H1 (cell line): ENCODE measurements at regions not wholly inside any gene's neighbourhood (a gene's known extent, or its start where the extent isn't known, plus 50 kb on each side); places are given as distances from the start of the nearest gene placed in this dataset.

Source experiments
- CTCF ChIA-PET: fragments of 300-600 bp; sonication (Branson Sonifier 250); formaldehyde crosslinking; loops from one replicate; lab custom pipeline; 2021; ENCODE audit not compliant: partially characterized antibody; lab: Charles Lee
- POLR2A ChIA-PET: fragments of 300-600 bp; sonication (Branson Sonifier 250); formaldehyde crosslinking; loops from one replicate; lab custom pipeline; 2021; ENCODE audit warnings: inconsistent platforms; ENCODE audit not compliant: partially characterized antibody; lab: Charles Lee
- DNase-seq, 2 experiments: peaks; one replicate each; pipeline versions ENCODE4 v3.0.0 to v3.0.0-alpha.2; 2010 to 2022; ENCODE audit warnings: low spot score in 2 of 2, low read depth in 1 of 2, mixed read lengths in 1 of 2
- FAIRE-seq: peaks from 2 replicates; lab custom pipeline; 2011; peaks lifted over from hg19 to GRCh38; lab: Jason Lieb, UNC
- H2AFZ ChIP-seq: 2 replicates; pipeline ENCODE4 v1.8.1; 2012; ENCODE audit warnings: low read length, inconsistent platforms
- H2AK5ac ChIP-seq: 2 replicates; pipeline ENCODE4 v1.6.1; 2013; ENCODE audit warnings: low read depth, low read length
- H2BK120ac ChIP-seq: replicated peaks from 2 replicates; pipeline ENCODE3; 2013; ENCODE audit warnings: low read depth, low read length, inconsistent platforms
- H2BK12ac ChIP-seq: 2 replicates; pipeline ENCODE4 v1.6.1; 2013; ENCODE audit warnings: low read depth, low read length
- H2BK15ac ChIP-seq: 2 replicates; pipeline ENCODE4 v1.6.1; 2013; ENCODE audit warnings: low read length
- H2BK20ac ChIP-seq: 2 replicates; pipeline ENCODE4 v1.6.1; 2013; ENCODE audit warnings: low read length
- H2BK5ac ChIP-seq: 2 replicates; pipeline ENCODE4 v1.6.1; 2013; ENCODE audit warnings: low read depth, low read length
- H3K14ac ChIP-seq: 2 replicates; pipeline ENCODE4 v1.6.1; 2013; ENCODE audit warnings: inconsistent platforms; ENCODE audit not compliant: insufficient read length
- H3K18ac ChIP-seq: 2 replicates; pipeline ENCODE4 v1.6.1; 2013; ENCODE audit warnings: low read length; ENCODE audit errors: extremely low read depth
- H3K23ac ChIP-seq: 2 replicates; pipeline ENCODE4 v1.6.1; 2013; ENCODE audit warnings: inconsistent platforms; ENCODE audit not compliant: insufficient read length
- H3K23me2 ChIP-seq: 2 replicates; pipeline ENCODE4 v1.6.1; 2013; ENCODE audit warnings: low read depth, low read length
- H3K27ac ChIP-seq: 2 replicates; pipeline ENCODE4 v1.6.1; 2011; ENCODE audit warnings: low read depth, low read length, inconsistent platforms
- H3K27me3 ChIP-seq, 4 experiments: replicated peaks in 1 of 4; 1 replicate in 1 of 4; 2 replicates in 3 of 4; pipeline versions ENCODE4 v1.6.1 to v1.8.1; 2011 to 2013; ENCODE audit warnings: low read length in 3 of 4, mild to moderate bottlenecking in 3 of 4, inconsistent platforms in 2 of 4, mixed read lengths in 2 of 4, moderate library complexity in 1 of 4; ENCODE audit not compliant: control insufficient read depth in 3 of 4, insufficient read depth in 3 of 4; ENCODE audit errors: extremely low read depth in 1 of 4
- H3K36me3 ChIP-seq, 4 experiments: 2 replicates each; pipeline versions ENCODE4 v1.6.1 to v1.8.1; 2011 to 2013; ENCODE audit warnings: mild to moderate bottlenecking in 4 of 4, low read length in 3 of 4, moderate library complexity in 2 of 4, control low read depth in 1 of 4, inconsistent platforms in 1 of 4; ENCODE audit not compliant: insufficient read depth in 4 of 4, control insufficient read depth in 2 of 4
- H3K4ac ChIP-seq: replicated peaks from 2 replicates; pipeline ENCODE3; 2013; ENCODE audit warnings: low read length, low read depth, mixed read lengths, inconsistent platforms; ENCODE audit not compliant: insufficient read length
- H3K4me1 ChIP-seq, 4 experiments: replicated peaks in 1 of 4; 1 replicate in 1 of 4; 2 replicates in 3 of 4; pipeline versions ENCODE4 v1.6.1 to v1.8.1; 2011 to 2013; ENCODE audit warnings: low read length in 3 of 4, inconsistent platforms in 2 of 4, mixed read lengths in 1 of 4; ENCODE audit not compliant: insufficient read depth in 4 of 4, control insufficient read depth in 3 of 4
- H3K4me2 ChIP-seq, 2 experiments: 2 replicates each; pipeline versions ENCODE4 v1.6.1 to v1.8.1; 2011 to 2013; ENCODE audit warnings: low read depth in 2 of 2, low read length in 2 of 2, control low read depth in 1 of 2, inconsistent platforms in 1 of 2, mild to moderate bottlenecking in 1 of 2; ENCODE audit not compliant: insufficient read depth in 1 of 2
- H3K4me3 ChIP-seq, 4 experiments: fragments of 200-600, 300-600 bp in 1 of 4; sonication (generic), shearing (Covaris generic), sonication (Bioruptor Twin) in 1 of 4; 2 replicates each; pipeline versions ENCODE4 v1.5.1 to v1.8.1; 2011 to 2016; ENCODE audit warnings: low read length in 4 of 4, low read depth in 3 of 4, control low read depth in 2 of 4, inconsistent platforms in 2 of 4, mild to moderate bottlenecking in 2 of 4, mixed read lengths in 1 of 4, moderate library complexity in 1 of 4; ENCODE audit not compliant: insufficient read depth in 2 of 4; ENCODE audit errors: extremely low read depth in 1 of 4
- H3K56ac ChIP-seq: replicated peaks from 2 replicates; pipeline ENCODE3; 2013; ENCODE audit warnings: low read depth, mild to moderate bottlenecking, mixed read lengths, low read length, inconsistent platforms; ENCODE audit not compliant: insufficient read length
- H3K79me1 ChIP-seq: 2 replicates; pipeline ENCODE4 v1.6.1; 2013; ENCODE audit warnings: low read depth, low read length, control low read depth
- H3K79me2 ChIP-seq, 2 experiments: 2 replicates each; pipeline versions ENCODE4 v1.6.1 to v1.8.1; 2012 to 2013; ENCODE audit warnings: low read length in 2 of 2, mild to moderate bottlenecking in 2 of 2, inconsistent platforms in 1 of 2; ENCODE audit not compliant: insufficient read depth in 2 of 2, control insufficient read depth in 1 of 2
- H3K9ac ChIP-seq, 4 experiments: replicated peaks in 1 of 4; 1 replicate in 1 of 4; 2 replicates in 3 of 4; pipeline versions ENCODE4 v1.6.1 to v1.8.1; 2011 to 2013; ENCODE audit warnings: low read depth in 3 of 4, low read length in 3 of 4, control low read depth in 2 of 4, mild to moderate bottlenecking in 2 of 4, moderate library complexity in 2 of 4, inconsistent platforms in 1 of 4; ENCODE audit errors: extremely low read depth in 1 of 4
- H3K9me3 ChIP-seq, 2 experiments: 2 replicates each; pipeline versions ENCODE4 v1.6.1 to v1.8.1; 2012 to 2013; ENCODE audit warnings: mild to moderate bottlenecking in 2 of 2, moderate library complexity in 2 of 2, control low read depth in 1 of 2, inconsistent platforms in 1 of 2, low read depth in 1 of 2, low read length in 1 of 2, mixed read lengths in 1 of 2; ENCODE audit not compliant: insufficient read depth in 2 of 2
- H4K20me1 ChIP-seq, 2 experiments: replicated peaks in 1 of 2; 2 replicates each; pipeline versions ENCODE3 to v1.8.1; 2011 to 2013; ENCODE audit warnings: inconsistent platforms in 2 of 2, low read length in 2 of 2, mild to moderate bottlenecking in 1 of 2; ENCODE audit not compliant: insufficient read depth in 2 of 2, control insufficient read depth in 1 of 2
- H4K5ac ChIP-seq: 2 replicates; pipeline ENCODE4 v1.6.1; 2013; ENCODE audit warnings: low read length, low read depth, mixed read lengths, inconsistent platforms; ENCODE audit not compliant: insufficient read length
- H4K8ac ChIP-seq: 2 replicates; pipeline ENCODE4 v1.8.0; 2013; ENCODE audit warnings: mild to moderate bottlenecking, moderate library complexity, low read length, inconsistent platforms; ENCODE audit not compliant: insufficient read depth; ENCODE audit errors: extremely low read depth
- H4K91ac ChIP-seq: replicated peaks from 2 replicates; pipeline ENCODE3; 2013; ENCODE audit warnings: low read length, mixed read lengths, inconsistent platforms; ENCODE audit not compliant: insufficient read length
- HDAC2 ChIP-seq, 2 experiments: fragments of 300-600 bp in 1 of 2; sonication (generic) in 1 of 2; IDR thresholded peaks; 2 replicates each; pipeline ENCODE4 v1.6.1; 2011 to 2012; ENCODE audit warnings: low read depth in 2 of 2, low read length in 2 of 2, mild to moderate bottlenecking in 2 of 2, moderate library complexity in 2 of 2, borderline replicate concordance in 1 of 2, inconsistent platforms in 1 of 2
- RAD21 ChIP-seq, 2 experiments: IDR thresholded peaks in 1 of 2; conservative IDR thresholded peaks in 1 of 2; 2 replicates each; pipeline ENCODE4 v1.6.1; 2011; ENCODE audit warnings: low read depth in 2 of 2, low read length in 2 of 2, improper control_type of control experiment in 1 of 2, inconsistent platforms in 1 of 2, mild to moderate bottlenecking in 1 of 2, moderate library complexity in 1 of 2
- WGBS, 2 experiments: shearing (Covaris generic) in 1 of 2; methylation state at CpG; one replicate each; pipeline versions ENCODE4 v1.1.6 to v1.1.7; 2013 to 2015; ENCODE audit warnings: low lambda C conversion rate in 2 of 2, mixed read lengths in 2 of 2, inconsistent platforms in 1 of 2, low coverage in 1 of 2, missing lambda C conversion rate in 1 of 2; ENCODE audit not compliant: insufficient replicate concordance in 2 of 2, insufficient coverage in 1 of 2, insufficient read length in 1 of 2; ENCODE audit errors: extremely low coverage in 1 of 2, missing lambda C conversion rate in 1 of 2; 5-methylcytosine and 5-hydroxymethylcytosine counted together

DNA sequence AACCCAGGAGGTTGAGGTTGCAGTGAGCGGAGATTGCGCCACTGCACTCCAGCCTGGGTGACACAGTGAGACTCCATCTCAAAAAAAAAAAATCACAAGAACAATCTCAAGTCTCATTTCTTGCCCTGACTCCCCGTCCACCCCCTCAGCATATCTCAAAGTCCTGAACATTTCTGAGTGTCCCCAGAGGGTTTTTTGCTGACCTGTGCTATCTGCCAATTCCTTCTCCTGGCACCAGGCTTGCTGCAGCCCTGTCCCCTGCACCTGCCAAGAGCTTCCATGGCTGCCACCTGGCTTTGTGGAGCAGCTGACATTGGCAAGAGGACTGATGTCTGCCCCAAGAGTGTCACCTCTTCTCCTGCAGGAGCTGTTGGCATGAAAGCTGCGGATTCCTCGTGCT, 54.9 kb upstream of the PTPRT start:
- Histone ChIP-seq H2BK15ac (no peak overlapping the region), H3K9me3 (no peaks in the 10 kb centered on the region), H3K9ac (no peak overlapping the region), H2AFZ (no peak overlapping the region), H3K4me3 (no peak overlapping the region), H3K79me2 (no peaks in the 10 kb centered on the region), H3K27ac (no peak overlapping the region), H3K18ac (no peak overlapping the region), H2BK20ac (no peak overlapping the region), H3K56ac (no peak overlapping the region), H2AK5ac (no peak overlapping the region), H3K23me2 (no peaks in the 10 kb centered on the region; the same call in 1 of the 2 replicates), H3K4ac (no peak overlapping the region), H2BK120ac (no peak overlapping the region), H2BK5ac (no peak overlapping the region), H4K20me1 (no peaks in the 10 kb centered on the region), H3K4me1 (peaks cover 0 to 8% (median 3%) of the 10 kb centered on the region in 4 experiments; a peak in 4 of 7 replicates), H3K79me1 (no peaks in the 10 kb centered on the region), H4K5ac (no peak overlapping the region), H2BK12ac (no peak overlapping the region), H3K4me2 (no peak overlapping the region), H3K23ac (no peak overlapping the region), H4K8ac (no peak overlapping the region), H3K36me3 (no peaks in the 10 kb centered on the region), H3K27me3 (no peaks in the 10 kb centered on the region), H3K14ac (no peak overlapping the region), H4K91ac (no peak overlapping the region)
- TF ChIP-seq RAD21 (IDR thresholded peaks at IDR 0.05 in 1 of 2, conservative IDR thresholded peaks at IDR 0.05 in 1 of 2; ENCODE audit: low read depth in 2 of 2, low read length in 2 of 2) = no peak
- no peak for TF ChIP-seq HDAC2 (IDR thresholded peaks at IDR 0.05; ENCODE audit: borderline replicate concordance in 1 of 2, low read depth in 2 of 2, low read length in 2 of 2)
- ChIA-PET CTCF (interaction anchor here (0.5 to 1.6 kb wide), 7 partner anchors 9 to 1452 kb away, joined by 3 to 4 read pairs (median 3); no protein-coding TSS in a partner anchor), POLR2A (no interaction called here)
- 97% methylated on average over 5 of the region's 5 CpGs; no CpG with 5 or more reads in 1 of the 2 experiments for WGBS, 2 experiments
- FAIRE-seq (no peak), DNase-seq (no peak)
